Endothelial cell of umbilical vein (primary cell): ENCODE measurements at regions not wholly inside any gene's neighbourhood (a gene's known extent, or its start where the extent isn't known, plus 50 kb on each side); places are given as distances from the start of the nearest gene placed in this dataset.

Source experiments
- BruUV-seq: library from RNA; stranded (reverse); fragments of 400-500 nt; replicated peaks from 2 replicates; lab custom pipeline; 2021; lab: Mats Ljungman, UMichigan
- CTCF ChIA-PET: fragments of 300-600, 350-600 bp; sonication (Branson Sonifier 250); formaldehyde crosslinking; loops from one replicate; lab custom pipeline; 2021; ENCODE audit warnings: antibody characterized with exemption, inconsistent platforms; lab: Charles Lee
- POLR2A ChIA-PET: fragments of 300-600, 350-600 bp; sonication (Branson Sonifier 250); formaldehyde crosslinking; loops from one replicate; lab custom pipeline; 2021; ENCODE audit warnings: antibody characterized with exemption, inconsistent platforms; lab: Charles Lee
- DNase-seq: peaks from one replicate; pipeline ENCODE4 v3.0.0-alpha.2; 2011; ENCODE audit warnings: low read depth, low spot score
- FAIRE-seq: peaks from 2 replicates; lab custom pipeline; 2011; peaks lifted over from hg19 to GRCh38; lab: Jason Lieb, UNC
- H2AFZ ChIP-seq: 2 replicates; pipeline ENCODE4 v1.6.0; 2012; ENCODE audit warnings: low read depth, low read length, control low read depth, inconsistent platforms
- H3K27ac ChIP-seq: 2 replicates; pipeline ENCODE4 v1.5.1; 2011; ENCODE audit warnings: low read depth, mild to moderate bottlenecking, control low read depth, low read length, moderate library complexity; ENCODE audit not compliant: insufficient read depth
- H3K27me3 ChIP-seq, 2 experiments: 2 replicates each; pipeline versions ENCODE4 v1.6.0 to v1.6.1; 2011; ENCODE audit warnings: low read length in 2 of 2, mixed read lengths in 1 of 2; ENCODE audit not compliant: control insufficient read depth in 2 of 2, insufficient read depth in 2 of 2
- H3K36me3 ChIP-seq, 2 experiments: 2 replicates in 1 of 2; 3 replicates in 1 of 2; pipeline ENCODE4 v1.5.1; 2011; ENCODE audit warnings: low read length in 2 of 2, mild to moderate bottlenecking in 1 of 2, moderate library complexity in 1 of 2; ENCODE audit not compliant: control insufficient read depth in 2 of 2, insufficient read depth in 2 of 2; ENCODE audit errors: extremely low read depth in 1 of 2
- H3K4me1 ChIP-seq: 3 replicates; pipeline ENCODE4 v1.5.1; 2011; ENCODE audit warnings: mild to moderate bottlenecking, low read length; ENCODE audit not compliant: control insufficient read depth, insufficient read depth; ENCODE audit errors: extremely low read depth
- H3K4me2 ChIP-seq: 2 replicates; pipeline ENCODE4 v1.6.1; 2011; ENCODE audit warnings: low read length, control low read depth, mixed read lengths; ENCODE audit not compliant: insufficient read depth
- H3K4me3 ChIP-seq, 3 experiments: fragments of 200-600 bp in 1 of 3; sonication (generic), shearing (Covaris generic) in 1 of 3; replicated peaks in 1 of 3; 2 replicates each; pipeline ENCODE4 v1.5.1; 2011 to 2016; ENCODE audit warnings: control low read depth in 3 of 3, low read length in 3 of 3, mild to moderate bottlenecking in 2 of 3, inconsistent platforms in 1 of 3, low read depth in 1 of 3, moderate library complexity in 1 of 3; ENCODE audit not compliant: insufficient read depth in 1 of 3
- H3K79me2 ChIP-seq: 2 replicates; pipeline ENCODE4 v1.6.0; 2012; ENCODE audit warnings: low read length, inconsistent platforms; ENCODE audit not compliant: control insufficient read depth, insufficient read depth
- H3K9ac ChIP-seq: replicated peaks from 2 replicates; pipeline ENCODE3; 2011; ENCODE audit warnings: low read length, control low read depth; ENCODE audit not compliant: insufficient read depth; ENCODE audit errors: extremely low read depth
- H3K9me1 ChIP-seq: replicated peaks from 3 replicates; pipeline ENCODE4 v1.6.0; 2011; ENCODE audit warnings: mild to moderate bottlenecking, low read length; ENCODE audit not compliant: control insufficient read depth, insufficient read depth; ENCODE audit errors: extremely low read depth
- H3K9me3 ChIP-seq: replicated peaks from 2 replicates; pipeline ENCODE4 v1.5.1; 2012; ENCODE audit warnings: low read length, inconsistent platforms; ENCODE audit not compliant: control insufficient read depth, insufficient read depth
- H4K20me1 ChIP-seq: replicated peaks from 2 replicates; pipeline ENCODE3; 2011; ENCODE audit warnings: mild to moderate bottlenecking, low read length; ENCODE audit not compliant: control insufficient read depth, insufficient read depth; ENCODE audit errors: extremely low read depth
- CTCF ChIP-seq, 2 donors: IDR thresholded peaks; 1 replicate in 1 of 2; 2 replicates in 1 of 2; pipeline ENCODE4 v1.5.1; 2011; ENCODE audit warnings: low read length in 2 of 2, mild to moderate bottlenecking in 2 of 2, moderate library complexity in 2 of 2, control low read depth in 1 of 2, inconsistent platforms in 1 of 2, low read depth in 1 of 2; ENCODE audit not compliant: insufficient read depth in 1 of 2; ENCODE audit errors: extremely low read depth in 1 of 2
- EZH2 ChIP-seq: IDR thresholded peaks from 2 replicates; pipeline ENCODE4 v1.6.1; 2012; ENCODE audit warnings: borderline replicate concordance, low read depth, mild to moderate bottlenecking, moderate library complexity, low read length, inconsistent platforms; ENCODE audit not compliant: severe bottlenecking
- FOS ChIP-seq: IDR thresholded peaks from 2 replicates; pipeline ENCODE4 v1.6.1; 2011; ENCODE audit warnings: mild to moderate bottlenecking, low read length, moderate library complexity, borderline replicate concordance; ENCODE audit not compliant: insufficient read depth
- GATA2 ChIP-seq: IDR thresholded peaks from 2 replicates; pipeline ENCODE4 v1.7.0; 2011; ENCODE audit warnings: low read depth, mild to moderate bottlenecking, moderate library complexity, mixed read lengths, low read length; ENCODE audit not compliant: insufficient read length, insufficient read depth
- JUN ChIP-seq: IDR thresholded peaks from 2 replicates; pipeline ENCODE4 v1.6.1; 2011; ENCODE audit warnings: borderline replicate concordance, low read depth; ENCODE audit not compliant: insufficient read length, insufficient read depth
- MAX ChIP-seq: IDR thresholded peaks from 2 replicates; pipeline ENCODE4 v1.6.1; 2011; ENCODE audit not compliant: insufficient read depth, insufficient read length
- POLR2A ChIP-seq: IDR thresholded peaks from 2 replicates; pipeline ENCODE4 v1.6.1; 2012; ENCODE audit warnings: low read depth, mild to moderate bottlenecking, control low read depth, low read length
- POLR2AphosphoS5 ChIP-seq: IDR thresholded peaks from 2 replicates; pipeline ENCODE4 v1.6.1; 2012; ENCODE audit warnings: low read depth, mild to moderate bottlenecking, control low read depth, low read length, moderate library complexity; ENCODE audit not compliant: insufficient read depth
- dilution Hi-C: fragments of 300-500 bp; cut with MboI; formaldehyde crosslinking; loops from one replicate; pipeline ENCODE4 v1.15.0; 2019; ENCODE audit warnings: low sequenced_read_pairs; ENCODE audit not compliant: extremely low pct_ligation_motif_present
- intact Hi-C: fragments of 100-400 bp; cut with micrococcal nuclease; formaldehyde crosslinking; loops from one replicate; pipeline ENCODE4 v1.10.0; 2022

GRCh38 chrX:9362363-9362928 is 102.4 kb upstream of the TBL1X start:
- H3K4me3 ChIP-seq = no peak overlapping the region
- H3K79me2 ChIP-seq = no peaks in the 10 kb centered on the region
- H4K20me1 ChIP-seq = no peaks in the 10 kb centered on the region
- CTCF ChIA-PET = no interaction called here
- TF ChIP-seq CTCF (IDR thresholded peaks at IDR 0.05; ENCODE audit: extremely low read depth in 1 of 2, insufficient read depth in 1 of 2, low read depth in 1 of 2, low read length in 2 of 2) (no peak), GATA2 (no peak), POLR2AphosphoS5 (no peak), FOS (no peak), MAX (no peak), JUN (no peak), POLR2A (no peak), EZH2 (no peak)
- POLR2A ChIA-PET = no interaction called here
- H3K9me3 ChIP-seq = no peaks in the 10 kb centered on the region
- H3K4me1 ChIP-seq = no peaks in the 10 kb centered on the region
- no peaks in the 10 kb centered on the region for H3K27me3 ChIP-seq
- no peaks in the 10 kb centered on the region for H3K36me3 ChIP-seq
- no peak overlapping the region for H3K9ac ChIP-seq
- dilution Hi-C loops = no loop called here
- H3K4me2 ChIP-seq = no peak overlapping the region
- DNase-seq = no peak
- H3K9me1 ChIP-seq = no peaks in the 10 kb centered on the region
- intact Hi-C loops = no loop called here
- no peak for FAIRE-seq
- H2AFZ ChIP-seq = no peak overlapping the region
- H3K27ac ChIP-seq = no peak overlapping the region
- BruUV-seq = no TSS peak
